AG04449 (cell line): ENCODE measurements at regions not wholly inside any gene's neighbourhood (a gene's known extent, or its start where the extent isn't known, plus 50 kb on each side); places are given as distances from the start of the nearest gene placed in this dataset.

ENCODE experiments used
- CTCF ChIA-PET: fragments of 350-600 bp; formaldehyde crosslinking; extraction: SDS; loops from one replicate; lab custom pipeline; 2021; ENCODE audit warnings: antibody characterized with exemption; lab: Yijun Ruan, JAX
- POLR2A ChIA-PET: fragments of 400-600, 350-600 bp; formaldehyde crosslinking; extraction: SDS; loops from one replicate; lab custom pipeline; 2020; ENCODE audit warnings: antibody characterized with exemption, inconsistent platforms; lab: Yijun Ruan, JAX
- DNase-seq: peaks from one replicate; pipeline ENCODE4 v3.0.0-alpha.2; 2010; ENCODE audit warnings: low read depth, low spot score
- H3K4me3 ChIP-seq: 2 replicates; pipeline ENCODE4 v1.5.1; 2011; ENCODE audit warnings: low read depth, mild to moderate bottlenecking, control low read depth, low read length
- TF ChIP-seq, protein P1 (sequence below): IDR thresholded peaks from one replicate; pipeline ENCODE4 v1.5.1; 2011; ENCODE audit warnings: mild to moderate bottlenecking, moderate library complexity, low read length, control low read depth, inconsistent platforms; ENCODE audit not compliant: insufficient read depth; ENCODE audit errors: missing control alignments

GRCh38 chr6:43899830-43900229, 129.8 kb downstream of the VEGFA start:
- DNase-seq, result no peak
- no peak overlapping the region for H3K4me3 ChIP-seq
- CTCF ChIA-PET, result no interaction called here
- POLR2A ChIA-PET, result no interaction called here
- TF ChIP-seq, protein P1, sequence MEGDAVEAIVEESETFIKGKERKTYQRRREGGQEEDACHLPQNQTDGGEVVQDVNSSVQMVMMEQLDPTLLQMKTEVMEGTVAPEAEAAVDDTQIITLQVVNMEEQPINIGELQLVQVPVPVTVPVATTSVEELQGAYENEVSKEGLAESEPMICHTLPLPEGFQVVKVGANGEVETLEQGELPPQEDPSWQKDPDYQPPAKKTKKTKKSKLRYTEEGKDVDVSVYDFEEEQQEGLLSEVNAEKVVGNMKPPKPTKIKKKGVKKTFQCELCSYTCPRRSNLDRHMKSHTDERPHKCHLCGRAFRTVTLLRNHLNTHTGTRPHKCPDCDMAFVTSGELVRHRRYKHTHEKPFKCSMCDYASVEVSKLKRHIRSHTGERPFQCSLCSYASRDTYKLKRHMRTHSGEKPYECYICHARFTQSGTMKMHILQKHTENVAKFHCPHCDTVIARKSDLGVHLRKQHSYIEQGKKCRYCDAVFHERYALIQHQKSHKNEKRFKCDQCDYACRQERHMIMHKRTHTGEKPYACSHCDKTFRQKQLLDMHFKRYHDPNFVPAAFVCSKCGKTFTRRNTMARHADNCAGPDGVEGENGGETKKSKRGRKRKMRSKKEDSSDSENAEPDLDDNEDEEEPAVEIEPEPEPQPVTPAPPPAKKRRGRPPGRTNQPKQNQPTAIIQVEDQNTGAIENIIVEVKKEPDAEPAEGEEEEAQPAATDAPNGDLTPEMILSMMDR, result no peak

DNA sequence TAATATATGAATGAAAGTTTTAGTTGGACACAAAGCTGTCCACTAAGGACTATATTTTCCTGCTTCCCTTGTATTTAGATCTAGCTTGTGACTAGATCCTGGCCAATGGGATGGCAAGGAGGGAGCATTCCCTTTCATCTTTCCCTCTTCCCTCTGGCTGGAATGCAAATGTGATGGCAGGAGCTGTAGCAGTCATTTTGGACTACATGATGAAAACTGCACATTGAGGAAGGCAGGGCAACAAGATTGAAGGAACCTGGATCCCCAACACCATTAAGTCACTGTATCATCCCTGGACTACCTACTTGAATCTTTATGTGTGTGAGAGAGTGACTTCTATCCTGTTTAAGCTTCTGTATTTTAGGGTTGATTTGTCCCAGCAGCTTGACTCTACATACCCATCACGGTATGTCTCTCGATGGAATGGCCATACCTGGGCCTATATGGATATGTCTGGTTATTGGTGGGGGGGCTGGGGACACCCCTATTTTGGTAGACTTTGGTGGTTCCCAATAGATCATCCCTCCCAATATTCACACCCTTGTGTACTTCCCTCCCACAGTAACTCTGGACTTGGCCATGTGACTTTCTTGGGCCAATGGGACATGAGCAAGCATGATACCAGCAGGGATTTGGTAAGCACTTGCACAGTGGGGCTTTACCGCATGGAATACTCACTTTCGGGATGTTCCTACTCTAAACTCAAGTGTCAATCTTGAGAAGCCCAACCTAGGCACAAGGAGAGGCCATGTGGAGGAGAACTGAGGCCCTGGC, 128.5 kb downstream of the VEGFA start:
- DNase-seq, result no peak
- ChIA-PET CTCF (interaction anchor here (1.1 to 1.5 kb wide), 3 partner anchors 53 to 230 kb away, joined by 3 read pairs; no protein-coding TSS in a partner anchor), POLR2A (no interaction called here)
- no peak overlapping the region for H3K4me3 ChIP-seq
- TF ChIP-seq, protein P1, result no peak

GRCh38 chr6:43897571-43898302, 127.7 kb downstream of the VEGFA start:
- CTCF ChIA-PET, result interaction anchor here (1.1 to 1.5 kb wide), 3 partner anchors 54 to 229 kb away, joined by 3 read pairs; no protein-coding TSS in a partner anchor
- POLR2A ChIA-PET, result no interaction called here

DNA sequence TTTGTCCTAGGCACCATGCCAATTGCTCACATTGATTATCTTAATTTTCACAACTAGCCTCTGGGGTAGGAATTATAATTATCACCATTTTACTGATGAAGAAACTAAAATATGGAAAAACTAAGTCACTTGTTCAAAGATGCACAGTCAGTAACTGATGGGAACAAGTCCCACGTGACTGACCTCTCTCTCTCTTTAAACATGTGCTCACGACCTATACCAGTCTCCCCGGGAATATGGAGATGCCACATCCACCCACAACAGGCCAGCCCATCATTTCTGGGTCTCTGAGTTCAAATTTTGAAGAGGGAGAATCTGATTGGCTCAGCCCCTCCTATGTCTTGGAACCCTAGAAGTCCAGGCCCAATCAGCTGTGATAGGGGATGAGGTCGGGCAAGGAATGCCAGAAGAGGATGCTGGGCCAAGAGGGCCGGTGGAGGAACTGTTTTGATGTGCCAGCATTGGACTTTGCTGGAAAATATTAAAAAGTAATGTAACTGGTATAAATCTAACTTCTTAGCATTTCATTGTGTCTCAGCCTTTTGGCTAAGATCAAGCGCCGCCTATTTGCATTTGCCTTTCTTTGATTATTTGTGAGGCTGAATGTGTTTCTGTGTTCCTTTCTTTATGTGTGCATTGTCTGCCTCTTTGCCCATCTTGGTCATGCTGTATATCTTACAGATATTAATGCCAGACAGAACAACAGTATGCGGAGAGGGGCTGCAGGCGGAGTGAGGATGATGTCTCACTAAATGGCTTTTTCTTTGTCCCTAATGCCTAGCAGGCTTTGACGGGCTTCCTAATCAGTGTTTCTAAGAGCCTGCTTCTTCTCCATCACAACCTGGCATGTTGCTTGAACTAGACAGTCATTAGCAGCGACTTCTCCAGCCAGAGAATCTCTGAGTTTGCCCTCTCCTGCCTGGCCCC, 126.6 kb downstream of the VEGFA start:
- CTCF ChIA-PET, result interaction anchor here (1.1 to 1.8 kb wide), 3 partner anchors 9 to 178 kb away, joined by 3 to 5 read pairs (median 4); no protein-coding TSS in a partner anchor
- POLR2A ChIA-PET, result no interaction called here

More at GRCh38 chr6:43897571-43898302, 127.7 kb downstream of the VEGFA start:
- TF ChIP-seq, protein P1, result no peak
- DNase-seq, result no peak
- no peak overlapping the region for H3K4me3 ChIP-seq

DNA sequence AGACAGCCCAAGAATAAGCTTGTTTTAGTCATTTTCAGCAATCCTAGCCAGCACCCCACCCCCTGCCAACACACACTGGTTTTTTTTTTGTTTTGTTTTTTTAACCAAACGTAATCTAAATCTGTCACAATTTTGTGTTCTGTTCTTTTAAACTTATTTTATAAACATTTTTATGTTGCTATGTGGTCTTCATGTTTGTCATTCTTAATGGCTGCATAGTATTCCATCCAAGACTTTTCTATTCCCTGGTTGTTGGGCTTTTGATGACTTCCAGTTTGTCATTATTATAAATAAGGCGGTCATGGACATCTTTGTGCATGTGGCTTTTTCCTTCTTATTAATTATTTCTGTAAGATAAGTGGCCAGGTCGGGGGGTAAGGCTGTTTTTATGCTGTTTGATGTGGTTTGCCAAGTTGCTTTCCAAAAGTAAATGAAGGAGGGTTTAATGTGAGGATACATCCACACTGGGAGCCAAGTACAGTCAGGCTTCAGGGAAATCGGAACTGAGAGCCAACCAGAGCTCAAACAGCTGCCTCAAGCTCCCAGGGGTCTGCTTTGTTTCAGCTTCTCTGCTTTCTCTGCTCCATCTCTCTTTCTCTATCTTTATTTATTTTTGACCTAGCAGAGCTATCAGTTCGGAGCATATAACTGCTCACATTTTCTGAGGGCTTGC, 125.8 kb downstream of the VEGFA start:
- POLR2A ChIA-PET, result no interaction called here
- CTCF ChIA-PET, result interaction anchor here (1.0 to 1.9 kb wide), 5 partner anchors 7 to 178 kb away, joined by 3 to 5 read pairs (median 4); no protein-coding TSS in a partner anchor
- TF ChIP-seq, protein P1, result no peak
- no peak overlapping the region for H3K4me3 ChIP-seq
- no peak for DNase-seq

More for the DNA sequence above, 126.6 kb downstream of the VEGFA start:
- no peak for DNase-seq
- TF ChIP-seq, protein P1, result no peak
- no peak overlapping the region for H3K4me3 ChIP-seq
